NCI-H2171 treated with DMSO at 0.1 percent for 48 hours (cell line): ENCODE measurements at regions not wholly inside any gene's neighbourhood (a gene's known extent, or its start where the extent isn't known, plus 50 kb on each side); places are given as distances from the start of the nearest gene placed in this dataset.

Source experiments
- DNase-seq: peaks from one replicate; lab custom pipeline; 2025; lab: John Stamatoyannopoulos, UW

DNA sequence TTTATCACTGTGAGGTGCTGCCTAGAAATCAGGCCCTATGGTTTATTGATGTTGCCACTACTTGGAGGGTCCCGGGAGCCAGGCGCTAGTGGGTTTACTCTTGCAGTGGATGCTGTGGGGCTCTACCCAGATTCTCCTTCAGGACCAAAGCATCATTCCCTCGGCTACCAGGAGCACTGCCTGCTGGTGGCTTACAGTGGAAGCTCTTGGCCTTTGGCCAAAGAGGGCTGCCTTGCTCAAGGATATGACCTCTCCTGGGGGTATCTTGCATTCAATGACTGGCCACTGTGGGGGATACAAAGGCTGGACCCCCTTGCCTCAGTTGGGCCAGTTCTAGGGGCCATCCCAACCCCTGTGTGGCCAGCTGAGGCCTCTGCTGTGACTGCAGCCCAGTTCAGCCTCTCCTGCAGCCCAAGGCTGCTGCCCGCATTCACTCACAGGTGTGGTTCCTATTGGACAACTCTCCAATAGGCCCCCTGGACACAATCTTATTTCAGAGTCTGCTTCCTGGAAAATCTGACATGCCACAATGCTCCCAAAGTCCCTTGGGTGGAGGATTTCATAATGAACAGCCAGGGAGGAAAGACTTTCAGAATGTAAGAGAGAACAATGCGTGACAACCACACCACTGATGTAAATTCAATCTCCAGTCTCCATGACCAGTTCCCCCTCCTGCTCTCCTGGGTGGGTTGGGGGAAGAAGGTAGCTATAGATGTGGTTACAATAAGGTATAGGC lies 196.3 kb downstream of the SNX10 start:
- no peak for DNase-seq

DNA sequence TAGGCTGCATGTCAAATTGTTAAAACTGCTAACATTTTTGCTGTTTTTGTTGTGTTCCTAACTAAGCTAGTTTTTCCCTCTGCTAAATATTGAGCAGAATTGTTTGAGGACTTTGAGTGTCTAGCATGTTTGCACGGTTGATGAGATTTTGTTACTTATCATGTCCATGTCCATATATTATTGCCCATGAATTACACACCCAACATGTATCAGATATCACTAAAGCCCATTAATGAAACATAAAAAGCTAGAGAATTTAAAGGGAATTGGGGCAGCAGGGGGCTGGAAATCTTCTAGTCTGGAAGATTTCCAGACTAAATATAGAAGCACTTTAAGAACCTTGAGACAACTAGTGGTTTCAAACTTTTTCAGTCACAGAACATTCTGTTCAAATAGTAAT lies 197.7 kb downstream of the SNX10 start:
- no peak for DNase-seq

DNA sequence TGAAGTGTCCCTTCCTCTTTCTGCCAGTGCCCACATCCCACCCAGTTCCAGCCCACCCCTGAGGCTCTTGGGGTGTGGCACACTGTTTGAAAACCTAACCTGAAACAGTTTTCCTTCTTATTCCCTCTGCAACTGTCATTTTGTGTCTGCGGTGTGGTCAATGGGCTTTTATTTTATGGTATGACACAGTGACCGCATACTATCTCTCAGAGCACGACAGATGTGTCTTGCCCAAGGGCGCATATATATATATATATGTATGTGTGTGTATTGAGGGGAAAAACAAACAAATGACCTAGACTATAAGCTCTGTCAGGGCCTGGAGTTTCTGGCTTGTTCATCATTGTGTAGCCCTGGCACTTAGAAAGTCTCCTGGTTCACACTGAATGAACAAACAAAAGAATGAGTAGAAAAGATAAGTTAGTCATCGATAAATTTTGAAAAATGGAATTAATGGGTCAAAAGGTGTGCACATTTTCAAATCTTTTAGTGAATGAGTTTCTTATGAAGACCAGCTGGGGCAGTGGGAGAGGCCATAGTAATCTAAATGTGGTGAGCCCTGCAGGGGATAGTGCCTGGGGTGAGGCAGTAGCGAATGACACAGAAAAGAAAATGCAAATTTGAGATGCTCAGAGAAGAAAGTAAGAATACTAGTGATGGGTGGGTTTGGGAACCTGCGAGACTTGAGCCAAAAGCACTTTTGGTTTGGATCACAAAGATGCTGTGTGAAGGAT lies 198.4 kb downstream of the SNX10 start:
- DNase-seq, result no peak

DNA sequence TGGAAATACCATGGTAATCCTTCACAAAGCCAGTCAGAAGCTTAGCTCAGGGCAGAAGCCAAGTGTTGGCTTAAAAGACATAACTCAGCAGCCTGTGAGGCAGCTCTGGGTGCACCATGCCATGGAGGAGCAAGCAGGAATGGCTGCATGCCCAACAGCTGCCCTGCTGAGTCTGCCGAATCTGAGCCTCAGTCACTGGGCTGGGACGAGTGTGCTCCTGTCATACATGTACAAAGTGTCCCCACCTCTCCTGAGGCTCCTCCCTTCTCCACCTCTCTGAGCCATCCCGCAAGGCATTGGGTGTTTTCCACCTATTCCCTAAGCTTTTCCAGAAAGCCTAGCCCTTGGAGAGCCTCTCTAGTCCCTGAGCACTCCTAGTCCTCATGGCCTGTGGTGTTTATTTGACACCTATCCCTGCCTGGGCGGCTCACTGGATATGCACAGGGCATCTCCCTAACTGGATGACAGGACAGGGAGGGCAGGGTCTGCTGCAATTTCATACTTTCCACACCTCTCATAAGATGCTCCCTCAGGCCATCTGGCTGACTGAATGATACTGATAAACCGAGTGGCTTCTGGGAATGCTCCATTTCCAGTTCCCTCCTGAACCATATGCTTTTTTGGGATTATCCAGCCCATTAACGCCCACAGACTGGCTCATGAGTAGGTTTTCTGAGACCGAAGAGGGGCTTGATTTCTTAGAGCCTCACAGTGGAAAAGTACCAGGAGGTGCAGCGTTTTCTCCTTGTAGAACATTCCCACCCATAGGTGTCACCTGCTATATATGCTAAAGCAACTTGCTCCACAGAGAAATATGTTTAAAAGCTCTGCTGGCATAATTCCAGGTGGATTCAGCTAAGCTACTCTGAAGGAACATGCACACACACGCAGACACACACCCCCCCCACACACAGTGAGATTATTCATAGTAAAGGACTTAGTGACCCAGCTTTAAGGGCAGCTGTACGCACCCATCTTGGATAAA lies 199.3 kb downstream of the SNX10 start:
- peak; percentile 85 for DNase-seq

DNA sequence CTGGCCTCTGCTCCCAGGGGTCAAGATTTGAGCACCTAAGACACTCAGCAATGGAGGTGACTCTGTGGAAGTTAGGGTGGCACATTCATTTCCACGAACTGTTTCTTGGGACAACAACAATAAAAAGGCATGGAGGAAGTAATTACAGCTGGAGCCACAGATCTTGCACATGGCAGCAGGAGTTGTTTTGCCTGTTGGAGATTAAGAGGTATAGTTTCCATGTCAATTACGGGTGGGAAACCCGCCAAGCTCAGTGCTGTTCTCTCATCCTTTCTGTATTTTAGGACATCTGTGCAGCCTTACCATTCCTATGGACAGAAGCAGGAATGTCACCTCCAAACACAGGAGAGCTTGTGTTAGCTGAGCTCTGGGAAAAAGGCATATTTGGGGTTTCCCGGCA lies 201.2 kb downstream of the SNX10 start:
- DNase-seq, result peak; percentile 83

DNA sequence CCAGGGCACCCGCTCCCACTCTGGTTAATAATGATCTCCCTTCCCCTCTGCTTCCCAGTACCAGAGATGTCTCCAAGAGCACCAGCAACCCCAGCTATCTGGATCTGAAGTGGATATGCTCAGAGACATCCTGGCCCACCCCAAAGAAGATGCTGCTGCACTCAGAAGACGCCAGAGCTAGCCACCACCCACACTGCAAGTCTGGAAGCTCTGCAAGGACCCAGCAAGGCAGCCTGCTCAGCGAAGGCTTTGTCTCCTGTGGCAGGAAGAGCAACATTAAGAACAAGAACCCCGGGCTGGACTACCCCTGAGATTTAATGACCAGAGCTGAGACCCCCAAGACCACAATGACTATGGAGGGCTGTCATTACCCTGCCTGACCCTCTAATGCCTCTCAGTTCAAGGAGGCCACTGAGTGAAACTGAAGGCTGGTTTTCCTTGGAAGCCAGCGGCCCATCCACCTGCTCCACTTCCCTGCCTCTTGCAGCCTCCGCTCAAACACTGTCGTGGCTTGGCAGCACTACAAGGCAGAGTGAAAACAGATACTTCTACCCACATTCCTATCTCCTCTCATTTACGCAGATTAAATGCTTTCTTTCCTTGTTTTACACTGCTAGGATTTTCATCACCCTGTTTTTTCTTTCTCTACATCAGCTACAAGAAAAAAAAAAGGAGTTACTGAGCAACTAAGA lies 202.2 kb downstream of the SNX10 start:
- no peak for DNase-seq

DNA sequence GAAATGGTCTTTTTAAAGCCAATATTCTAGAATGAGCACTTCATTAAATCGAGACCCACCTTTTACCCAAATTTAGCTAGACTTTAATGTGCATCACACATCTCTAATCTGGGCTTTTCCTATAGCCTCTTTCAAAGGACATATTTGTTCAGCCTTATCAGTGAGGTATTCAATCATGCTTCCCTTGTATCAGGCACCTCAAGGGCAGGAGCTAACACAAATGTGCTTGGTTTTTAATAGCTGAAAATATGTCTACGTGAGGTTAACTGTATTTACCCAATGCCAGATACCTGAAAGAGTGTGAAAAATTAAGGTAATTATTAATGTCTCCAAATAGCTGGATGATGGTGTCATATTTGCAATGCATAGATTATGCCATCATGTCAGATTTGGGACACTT lies 203.9 kb downstream of the SNX10 start:
- DNase-seq, result no peak

DNA sequence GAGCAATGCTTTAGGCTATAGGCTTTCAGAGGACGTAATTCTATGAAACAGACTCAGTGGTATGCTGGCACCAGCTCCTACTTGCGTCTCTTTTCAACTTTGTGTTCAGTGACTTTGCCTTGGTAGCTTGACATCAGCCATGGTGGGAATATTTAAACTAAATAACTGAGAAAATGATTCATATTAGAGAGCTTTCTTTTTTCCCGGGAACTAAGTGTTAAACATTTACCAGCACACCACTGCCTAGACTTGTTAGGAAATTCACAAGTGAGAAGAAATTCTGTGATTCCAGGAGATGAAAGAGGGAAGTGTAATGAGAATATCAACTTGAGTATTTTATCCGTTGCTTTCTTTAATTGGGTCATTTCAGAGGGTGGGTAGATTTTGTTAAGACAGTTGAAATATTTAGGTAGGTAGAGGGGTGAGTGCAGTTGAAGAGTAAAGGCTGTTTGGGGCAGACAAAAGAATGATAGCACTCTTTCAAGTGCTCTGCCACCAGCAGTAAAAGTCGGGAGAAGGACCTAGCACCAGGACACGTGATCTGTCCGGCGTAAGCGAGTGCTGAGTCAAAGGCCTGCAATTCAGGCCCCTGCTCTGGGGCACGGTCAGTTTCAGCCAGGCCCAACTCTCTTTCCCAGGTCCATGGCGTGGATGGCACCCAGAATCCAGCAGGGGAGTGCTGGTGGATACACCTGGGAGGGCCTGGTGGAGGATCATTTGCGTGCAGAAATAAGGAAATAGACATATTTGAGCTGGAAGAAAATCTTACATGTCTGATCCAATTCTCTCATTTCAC lies 206.3 kb downstream of the SNX10 start:
- no peak for DNase-seq

DNA sequence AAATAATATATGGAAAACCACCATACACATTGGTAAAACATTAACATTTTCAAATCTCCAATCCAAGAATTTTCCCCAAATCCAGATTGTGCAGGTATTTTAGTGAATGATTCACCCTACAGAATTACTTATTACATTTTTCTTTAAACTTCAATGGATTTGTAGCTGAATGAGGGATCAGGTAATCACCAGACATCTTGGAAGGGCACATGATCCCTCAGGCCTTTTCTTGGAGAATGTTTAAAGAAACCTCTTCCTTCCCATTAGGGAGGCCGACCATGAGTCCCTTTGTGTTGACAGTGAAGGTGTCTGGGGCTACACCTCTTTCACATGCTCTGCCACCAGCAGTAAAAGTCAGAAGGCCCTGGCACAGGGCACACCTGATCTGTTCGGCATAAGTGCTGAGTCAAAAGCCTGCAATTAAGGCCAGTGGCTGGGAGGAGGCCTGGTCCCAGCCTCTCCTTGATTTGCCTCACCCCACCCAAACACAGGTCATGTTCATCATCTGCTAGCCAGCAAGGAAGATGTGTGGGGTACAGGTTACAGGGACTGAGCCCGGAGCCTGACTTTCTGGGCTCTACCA lies 207.7 kb downstream of the SNX10 start:
- DNase-seq, result no peak

DNA sequence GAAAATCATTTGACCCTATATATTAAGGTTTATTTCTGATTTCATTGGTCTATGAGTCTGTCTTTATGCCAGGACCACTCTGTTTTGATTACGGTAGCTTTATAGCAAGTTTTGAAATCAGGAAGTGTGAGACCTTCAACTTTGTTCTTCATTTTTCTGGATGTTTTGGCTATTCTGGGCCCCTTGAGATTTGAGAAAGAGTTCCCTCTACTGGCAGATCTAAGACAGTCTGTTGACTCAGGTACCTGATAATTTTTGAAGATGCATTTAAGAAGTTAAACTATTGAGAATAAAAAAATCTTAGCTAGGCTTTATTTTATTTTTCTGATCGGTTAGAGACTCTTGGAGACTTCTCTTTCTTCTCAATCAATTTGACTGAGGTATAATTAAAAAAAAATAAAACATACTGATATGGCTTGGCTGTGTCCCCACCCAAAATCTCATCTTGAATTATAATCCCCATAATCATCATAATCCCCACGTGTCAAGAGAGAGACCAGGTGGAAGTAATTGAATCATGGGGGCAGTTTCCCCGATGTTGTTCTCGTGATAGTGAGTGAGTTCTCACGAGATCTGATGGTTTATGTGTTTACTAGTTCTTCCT lies 209.2 kb downstream of the SNX10 start:
- peak; percentile 66 for DNase-seq

DNA sequence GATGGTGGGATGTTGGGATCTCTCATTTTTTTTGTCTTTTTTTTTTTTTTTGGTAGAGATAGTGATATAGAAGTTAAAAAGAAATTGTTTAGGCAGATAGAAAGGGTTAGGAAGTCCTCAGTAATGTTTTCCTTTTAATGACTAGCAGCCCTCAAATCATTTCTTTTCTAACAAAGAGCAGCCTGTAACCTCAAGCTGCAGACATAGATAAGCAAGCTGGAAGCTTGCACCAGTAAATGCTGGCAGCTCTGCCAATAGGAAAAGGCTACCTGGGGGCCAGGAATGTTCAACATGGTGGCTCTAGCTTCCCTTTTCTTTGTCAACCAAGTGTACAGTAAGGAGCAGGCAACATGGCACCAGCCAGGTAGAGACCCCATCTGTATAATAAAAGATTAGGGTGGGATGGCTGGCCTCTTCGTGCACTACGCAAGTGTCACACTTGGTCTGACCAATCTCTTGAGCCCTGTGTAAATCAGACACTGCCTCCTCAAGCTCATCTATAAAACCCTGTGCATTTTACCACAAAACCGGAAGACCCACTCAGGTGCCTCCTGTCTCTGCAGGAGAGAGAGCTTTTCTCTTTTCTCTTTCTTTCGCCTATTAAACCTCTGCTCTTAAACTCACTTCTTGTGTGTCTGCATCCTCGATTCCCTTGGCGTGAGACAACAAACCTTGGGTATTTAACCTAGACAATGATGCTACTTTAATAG lies 212.9 kb downstream of the SNX10 start:
- no peak for DNase-seq

DNA sequence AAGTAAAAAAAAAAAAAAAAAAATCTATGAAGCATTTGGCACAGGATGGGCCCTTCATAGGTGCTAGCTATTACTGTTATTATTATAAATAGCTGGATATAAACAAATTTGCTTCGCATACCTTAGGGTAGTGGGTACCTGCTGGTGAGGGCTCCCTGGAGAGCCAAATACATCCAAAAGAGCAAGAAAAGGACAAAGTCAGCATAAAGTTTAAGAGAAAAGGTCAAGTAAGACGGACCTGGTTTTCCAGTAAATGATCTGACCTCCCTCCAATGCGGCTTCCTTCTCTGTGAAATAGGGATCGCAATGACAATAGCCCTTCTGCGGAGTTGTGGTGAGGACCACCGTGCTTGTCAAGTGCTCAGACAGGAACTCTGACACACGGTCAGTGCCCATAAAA lies 214.5 kb downstream of the SNX10 start:
- no peak for DNase-seq

DNA sequence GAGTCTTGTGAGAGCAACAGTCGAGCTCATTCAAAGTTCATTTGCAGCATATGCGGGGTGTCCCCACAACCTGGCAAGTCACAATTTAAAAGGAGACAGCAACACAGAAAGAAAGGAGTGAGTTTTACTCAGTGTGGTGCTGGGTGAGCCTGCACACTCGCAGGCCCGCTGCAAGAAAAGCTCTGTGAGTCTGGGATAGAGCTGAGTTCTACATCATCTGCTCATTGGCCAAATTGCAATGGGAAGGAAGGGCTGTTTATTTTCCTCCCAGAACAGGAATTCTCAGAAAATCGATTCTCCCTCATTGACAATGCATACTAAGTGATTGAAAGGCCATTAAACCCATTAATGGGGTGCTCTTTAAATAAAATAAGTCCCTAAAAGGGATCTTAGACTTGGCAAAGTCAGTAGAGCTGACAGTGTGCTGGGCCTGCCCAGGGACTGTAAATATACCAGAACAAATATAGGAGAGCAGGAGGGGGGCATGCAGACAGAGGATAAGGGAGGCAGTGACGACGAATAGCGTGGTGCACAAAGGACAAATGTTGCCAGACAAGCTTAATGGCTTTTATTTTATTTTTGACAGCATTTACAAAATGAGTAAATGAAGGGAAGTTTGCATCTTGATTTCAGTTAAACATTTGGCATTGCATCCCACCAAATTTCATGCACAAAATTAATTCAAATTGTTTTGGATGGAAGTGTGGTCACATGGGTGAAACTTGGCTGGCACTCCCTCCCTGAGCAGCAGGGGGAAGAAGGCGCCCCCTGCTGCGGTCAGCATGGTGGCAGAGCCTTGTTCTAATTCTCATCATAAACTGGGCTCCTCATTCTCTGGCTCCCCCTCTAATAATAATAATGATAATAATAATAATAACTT lies 215.7 kb downstream of the SNX10 start:
- DNase-seq, result no peak

DNA sequence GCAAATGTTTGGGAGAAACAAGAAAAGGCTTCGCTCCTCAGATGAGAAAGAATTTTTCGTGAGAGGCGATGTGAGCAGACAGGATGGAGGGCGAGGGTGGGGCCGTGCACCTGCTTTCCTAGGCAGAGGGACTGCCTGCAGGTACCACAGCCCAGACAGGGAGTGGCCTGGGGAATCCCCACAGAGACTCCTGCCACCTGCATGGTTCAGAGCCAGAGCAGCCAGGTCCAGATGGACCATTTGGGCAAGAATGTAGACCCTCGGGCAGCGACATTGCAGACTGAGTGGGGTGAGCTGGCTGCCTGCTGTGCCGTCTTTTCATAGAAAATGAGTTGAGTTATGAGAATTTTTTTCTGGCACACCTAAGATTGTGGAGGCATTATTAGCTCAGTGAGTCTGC lies 216.8 kb downstream of the SNX10 start:
- peak; percentile 54 for DNase-seq

DNA sequence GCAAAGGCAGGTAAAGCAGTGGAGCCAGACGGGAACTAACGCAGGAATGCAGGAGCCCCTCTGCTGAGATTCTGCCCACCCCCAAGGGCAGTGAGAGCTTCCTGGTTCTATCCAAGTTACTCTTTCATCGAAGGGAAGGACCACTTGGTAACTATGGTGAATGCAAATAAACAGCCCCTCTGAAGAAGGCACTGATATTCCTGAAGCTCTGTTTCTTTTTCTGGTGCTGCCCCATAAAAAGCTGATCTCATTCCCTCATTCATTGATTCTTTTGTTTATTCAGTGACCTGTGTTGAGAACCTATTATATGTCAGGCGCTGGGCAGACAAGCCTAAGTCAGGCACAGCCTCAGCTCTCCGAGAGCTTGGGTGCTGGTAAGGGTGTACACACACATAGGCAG lies 217.3 kb downstream of the SNX10 start:
- DNase-seq, result no peak

DNA sequence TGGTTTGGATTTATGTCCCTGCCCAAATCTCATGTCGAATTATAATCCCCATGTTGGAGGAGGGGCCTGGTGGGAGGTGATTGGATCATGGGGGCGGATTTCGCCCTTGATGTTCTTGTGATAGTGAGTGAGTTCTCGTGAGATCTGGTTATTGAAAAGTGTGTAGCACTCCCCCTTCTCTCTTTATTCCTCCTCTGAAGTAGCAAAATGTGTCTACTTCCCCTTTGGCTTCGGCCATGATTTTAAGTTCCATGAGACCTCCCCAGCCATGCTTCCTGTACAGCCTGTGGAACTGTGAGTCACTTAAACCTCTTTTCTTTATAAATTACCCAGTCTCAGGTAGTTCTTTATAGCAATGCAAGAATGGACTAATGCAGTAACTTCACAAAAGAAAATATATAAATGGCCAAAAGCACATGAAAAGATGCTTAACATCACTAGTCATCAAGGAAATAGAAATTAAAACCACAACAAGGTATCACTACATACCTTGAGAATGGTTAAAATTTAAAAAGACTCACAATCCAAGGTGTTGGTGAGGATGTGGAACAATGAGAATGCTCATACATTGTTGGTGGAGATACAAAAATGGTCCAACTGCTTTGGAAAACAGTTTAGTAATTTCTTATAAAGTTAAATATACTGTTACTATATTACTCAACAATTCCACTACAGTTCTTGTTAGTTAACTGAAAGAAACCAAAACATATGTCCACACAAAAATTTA lies 218.7 kb downstream of the SNX10 start:
- no peak for DNase-seq

DNA sequence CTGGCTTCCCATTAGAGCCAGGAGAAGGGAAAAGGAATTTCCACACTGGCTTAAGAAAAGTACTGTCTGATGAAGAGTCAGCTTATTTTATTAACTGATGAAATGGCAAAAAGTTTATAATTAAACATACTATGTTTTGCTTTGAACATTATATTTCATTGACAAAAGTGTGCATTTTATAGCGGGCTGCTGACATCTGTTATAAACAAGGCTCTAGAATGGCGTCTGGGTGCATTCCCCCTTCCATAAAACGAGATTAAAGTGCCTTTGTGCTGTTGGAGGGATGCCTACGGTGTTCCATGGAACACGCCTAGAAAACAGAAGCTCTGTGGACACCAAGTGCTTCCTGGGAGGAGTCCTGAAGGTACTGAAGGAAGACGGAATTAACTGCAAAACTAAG lies 220.2 kb downstream of the SNX10 start:
- DNase-seq, result no peak

DNA sequence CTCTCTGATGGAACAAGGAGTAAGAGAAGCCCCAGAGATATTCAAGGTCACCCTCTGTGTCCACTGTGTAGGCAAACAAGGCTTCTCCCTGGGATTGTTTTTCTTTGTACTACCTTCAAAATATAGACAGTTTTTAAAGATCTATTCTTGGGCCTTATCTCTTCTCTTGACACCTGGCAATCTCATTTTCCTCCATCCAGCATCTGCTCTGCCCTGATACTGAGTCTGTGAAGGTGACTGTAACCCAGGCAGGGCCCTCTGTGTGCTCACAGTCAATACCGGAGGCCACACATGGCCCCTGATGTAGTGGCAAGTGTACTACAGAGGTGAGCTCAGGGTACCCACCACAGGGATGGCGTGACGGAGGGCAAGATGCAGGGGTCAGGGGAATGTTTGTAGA lies 221.1 kb downstream of the SNX10 start:
- DNase-seq, result no peak
